Keratinocyte (primary cell): ENCODE measurements at regions not wholly inside any gene's neighbourhood (a gene's known extent, or its start where the extent isn't known, plus 50 kb on each side); places are given as distances from the start of the nearest gene placed in this dataset.

Source experiments
- DNase-seq: peaks from one replicate; pipeline ENCODE4 v3.0.0-alpha.2; 2011; ENCODE audit warnings: low read depth, missing footprints, low spot score
- FAIRE-seq: peaks from 2 replicates; lab custom pipeline; 2011; peaks lifted over from hg19 to GRCh38; lab: Jason Lieb, UNC
- H2AFZ ChIP-seq: 2 replicates; pipeline ENCODE4 v1.6.0; 2012; ENCODE audit warnings: low read length, control low read depth, inconsistent platforms; ENCODE audit not compliant: control insufficient read depth
- H3K27ac ChIP-seq: 2 replicates; pipeline ENCODE4 v1.5.1; 2011; ENCODE audit warnings: low read length; ENCODE audit not compliant: control insufficient read depth, insufficient read depth
- H3K27me3 ChIP-seq: 3 replicates; pipeline ENCODE4 v1.6.0; 2011; ENCODE audit warnings: low read length; ENCODE audit not compliant: control insufficient read depth, insufficient read depth; ENCODE audit errors: extremely low read depth
- H3K36me3 ChIP-seq, 2 experiments: 2 replicates in 1 of 2; 3 replicates in 1 of 2; pipeline ENCODE4 v1.5.1; 2011; ENCODE audit warnings: low read length in 2 of 2, mild to moderate bottlenecking in 1 of 2; ENCODE audit not compliant: control insufficient read depth in 2 of 2, insufficient read depth in 2 of 2; ENCODE audit errors: extremely low read depth in 1 of 2
- H3K4me1 ChIP-seq: 3 replicates; pipeline ENCODE4 v1.5.1; 2011; ENCODE audit warnings: low read length; ENCODE audit not compliant: control insufficient read depth, insufficient read depth; ENCODE audit errors: extremely low read depth
- H3K4me2 ChIP-seq: 3 replicates; pipeline ENCODE4 v1.6.0; 2011; ENCODE audit warnings: low read depth, low read length; ENCODE audit not compliant: control insufficient read depth, insufficient read depth; ENCODE audit errors: extremely low read depth
- H3K4me3 ChIP-seq, 3 experiments: fragments of 200-600 bp in 1 of 3; sonication (generic) in 1 of 3; 2 replicates in 2 of 3; 3 replicates in 1 of 3; pipeline ENCODE4 v1.5.1; 2011 to 2016; ENCODE audit warnings: low read length in 3 of 3, mild to moderate bottlenecking in 3 of 3, control low read depth in 2 of 3, inconsistent platforms in 1 of 3, low read depth in 1 of 3, mixed read lengths in 1 of 3, mixed run types in 1 of 3, moderate library complexity in 1 of 3; ENCODE audit not compliant: control insufficient read depth in 2 of 3, insufficient read depth in 2 of 3; ENCODE audit errors: extremely low read depth in 1 of 3
- H3K79me2 ChIP-seq: 2 replicates; pipeline ENCODE4 v1.6.0; 2012; ENCODE audit warnings: low read length; ENCODE audit not compliant: control insufficient read depth, insufficient read depth
- H3K9ac ChIP-seq: 3 replicates; pipeline ENCODE4 v1.6.0; 2011; ENCODE audit warnings: low read length; ENCODE audit not compliant: control insufficient read depth, insufficient read depth; ENCODE audit errors: extremely low read depth
- H3K9me1 ChIP-seq: 3 replicates; pipeline ENCODE4 v1.6.0; 2011; ENCODE audit warnings: low read length; ENCODE audit not compliant: control insufficient read depth, insufficient read depth; ENCODE audit errors: extremely low read depth
- H3K9me3 ChIP-seq: 2 replicates; pipeline ENCODE4 v1.5.1; 2012; ENCODE audit warnings: low read depth, low read length; ENCODE audit not compliant: control insufficient read depth
- H4K20me1 ChIP-seq: 3 replicates; pipeline ENCODE4 v1.6.0; 2011; ENCODE audit warnings: low read length; ENCODE audit not compliant: control insufficient read depth, insufficient read depth; ENCODE audit errors: extremely low read depth
- CTCF ChIP-seq, 3 experiments: IDR thresholded peaks in 1 of 3; conservative IDR thresholded peaks in 1 of 3; optimal IDR thresholded peaks in 1 of 3; 2 replicates in 2 of 3; 3 replicates in 1 of 3; pipeline versions ENCODE3 to v1.5.1; 2011; ENCODE audit warnings: low read length in 3 of 3, mild to moderate bottlenecking in 3 of 3, moderate library complexity in 2 of 3, control low read depth in 1 of 3, inconsistent platforms in 1 of 3; ENCODE audit not compliant: insufficient read depth in 2 of 3; ENCODE audit errors: extremely low read depth in 1 of 3
- EZH2 ChIP-seq: IDR thresholded peaks from one replicate; pipeline ENCODE4 v1.6.1; 2012; ENCODE audit warnings: inconsistent platforms, mild to moderate bottlenecking, low read length, moderate library complexity
- dilution Hi-C: fragments of 300-500 bp; cut with MboI; formaldehyde crosslinking; loops from one replicate; pipeline ENCODE4 v1.7.0; 2020; ENCODE audit warnings: low sequenced_read_pairs; ENCODE audit not compliant: extremely low pct_ligation_motif_present

GRCh38 chr11:86138958-86139357 lies 70.1 kb upstream of the PICALM start:
- no peak overlapping the region for H3K4me3 ChIP-seq
- H3K4me1 ChIP-seq = no peaks in the 10 kb centered on the region
- H3K27ac ChIP-seq = no peak overlapping the region
- H4K20me1 ChIP-seq = no peaks in the 10 kb centered on the region
- no peaks in the 10 kb centered on the region for H3K27me3 ChIP-seq
- H2AFZ ChIP-seq = no peak overlapping the region
- H3K9me1 ChIP-seq = no peaks in the 10 kb centered on the region
- H3K9ac ChIP-seq = no peak overlapping the region
- TF ChIP-seq CTCF (optimal IDR thresholded peaks at IDR 0.05 in 1 of 3, IDR thresholded peaks at IDR 0.05 in 1 of 3, conservative IDR thresholded peaks at IDR 0.05 in 1 of 3; ENCODE audit: extremely low read depth in 1 of 3, insufficient read depth in 2 of 3, low read length in 3 of 3) (no peak), EZH2 (no peak)
- DNase-seq (no peak), FAIRE-seq (no peak)
- no peaks in the 10 kb centered on the region for H3K79me2 ChIP-seq
- no peak overlapping the region for H3K4me2 ChIP-seq
- no peaks in the 10 kb centered on the region for H3K36me3 ChIP-seq
- dilution Hi-C loops = no loop called here
- no peaks in the 10 kb centered on the region for H3K9me3 ChIP-seq

- Histone ChIP-seq H3K4me3 (no peak overlapping the region), H4K20me1 (no peaks in the 10 kb centered on the region), H3K27me3 (no peaks in the 10 kb centered on the region), H3K9me1 (no peaks in the 10 kb centered on the region), H3K9ac (no peak overlapping the region), H3K9me3 (no peaks in the 10 kb centered on the region), H2AFZ (no peak overlapping the region), H3K36me3 (no peaks in the 10 kb centered on the region), H3K4me1 (no peaks in the 10 kb centered on the region), H3K27ac (no peak overlapping the region), H3K4me2 (no peak overlapping the region), H3K79me2 (no peaks in the 10 kb centered on the region)
- DNase-seq = no peak
- FAIRE-seq = no peak
- TF ChIP-seq EZH2 (no peak), CTCF (optimal IDR thresholded peaks at IDR 0.05 in 1 of 3, IDR thresholded peaks at IDR 0.05 in 1 of 3, conservative IDR thresholded peaks at IDR 0.05 in 1 of 3; ENCODE audit: extremely low read depth in 1 of 3, insufficient read depth in 2 of 3, low read length in 3 of 3) (no peak)
- dilution Hi-C loops = no loop called here
Observed at GRCh38 chr11:86136538-86136937, 67.7 kb upstream of the PICALM start.
